Pons (tissue), 1 donor: ENCODE measurements at regions not wholly inside any gene's neighbourhood (a gene's known extent, or its start where the extent isn't known, plus 50 kb on each side); places are given as distances from the start of the nearest gene placed in this dataset.

Experiments
- DNase-seq: peaks from one replicate; pipeline ENCODE4 v3.0.0-alpha.2; 2016; ENCODE audit warnings: low spot score

DNA sequence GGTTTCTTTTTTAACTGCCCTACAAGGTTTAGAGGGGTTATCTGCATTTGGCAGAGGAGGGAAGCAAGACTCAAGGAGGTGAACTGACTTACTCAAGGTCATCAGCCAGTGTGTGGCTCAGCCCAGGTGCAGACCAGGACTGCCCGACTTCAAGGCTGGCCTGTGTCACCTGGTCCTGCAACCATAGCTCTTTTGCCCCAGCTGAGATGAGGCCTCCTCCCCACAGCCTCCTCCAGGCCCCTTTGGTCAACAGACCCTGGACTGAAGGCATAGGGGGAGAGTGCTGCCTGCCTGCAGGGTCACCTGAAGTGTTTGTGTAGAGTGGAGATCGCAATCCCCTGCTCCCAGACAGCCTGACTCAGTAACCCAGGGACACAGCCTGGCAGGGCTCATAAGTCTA is 168.5 kb upstream of the GLI2 start:
- DNase-seq, result no peak

DNA sequence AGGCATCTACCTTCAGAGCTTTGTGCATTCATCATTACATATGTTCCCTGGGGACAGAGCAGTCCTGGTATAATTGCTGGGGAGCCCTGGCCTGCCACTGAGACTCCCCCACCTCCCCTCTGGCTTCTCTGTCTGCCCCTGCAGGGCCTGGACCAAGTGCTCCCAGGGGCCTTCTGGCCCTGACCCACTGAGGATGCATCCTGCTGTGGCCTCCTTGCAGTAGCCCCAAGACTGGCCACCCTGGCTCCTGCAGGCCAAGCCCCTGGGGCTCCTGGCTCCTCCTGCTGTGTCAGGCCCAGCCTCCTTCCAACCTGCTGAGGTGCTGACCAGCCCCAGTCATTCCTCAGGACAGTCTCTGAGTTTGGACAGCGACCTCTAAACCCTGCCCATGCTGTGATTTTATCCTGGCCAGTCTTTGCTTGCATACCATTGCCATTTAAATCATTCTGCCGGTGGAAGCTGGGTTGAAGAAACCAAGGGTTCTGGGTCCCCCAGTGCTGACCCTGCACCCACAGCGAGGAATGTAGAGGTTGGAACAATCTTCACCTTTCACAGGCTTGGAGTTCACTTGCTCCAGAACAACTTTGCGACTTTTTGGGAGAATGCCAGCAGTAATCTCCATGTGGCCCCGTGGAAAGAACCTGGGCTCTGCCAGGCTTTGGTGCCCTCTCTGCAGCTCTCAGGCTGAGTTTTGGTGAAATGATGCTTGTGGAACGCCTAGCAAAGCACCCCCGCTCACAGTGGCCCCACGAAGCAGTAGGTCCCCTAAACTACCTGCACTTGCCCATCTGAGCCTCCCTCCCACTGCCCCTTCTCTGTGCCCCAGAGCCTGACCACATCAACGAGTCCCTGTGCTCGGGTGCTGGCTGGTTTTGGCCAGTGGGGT is 167.3 kb upstream of the GLI2 start:
- DNase-seq, result no peak

GRCh38 chr2:120568975-120569268 is 166.7 kb upstream of the GLI2 start:
- no peak for DNase-seq

GRCh38 chr2:120570001-120570400 is 165.7 kb upstream of the GLI2 start:
- DNase-seq, result no peak

- DNase-seq, result no peak
Measured at GRCh38 chr2:120570546-120570945, 165.1 kb upstream of the GLI2 start.

GRCh38 chr2:120571015-120571728 is 164.5 kb upstream of the GLI2 start:
- no peak for DNase-seq

DNA sequence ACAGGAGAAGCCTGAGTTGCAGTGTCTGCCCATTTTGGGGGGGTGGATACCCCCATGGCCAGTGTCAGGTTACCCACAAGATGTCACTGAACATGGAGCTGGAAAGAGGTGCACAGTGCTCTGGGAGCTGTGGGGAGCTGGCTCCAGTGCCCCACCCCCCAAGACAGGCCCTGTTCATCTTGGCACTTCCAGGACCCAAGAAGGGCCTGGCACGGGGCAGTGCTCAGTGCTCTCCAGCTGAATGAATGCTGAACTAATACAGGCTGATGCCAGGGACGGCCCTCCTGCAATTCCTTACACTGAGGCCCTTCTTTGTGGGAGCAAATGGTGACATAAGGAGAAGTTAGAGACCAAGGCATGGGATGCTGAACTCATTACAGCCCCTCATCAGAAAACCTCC is 163.4 kb upstream of the GLI2 start:
- peak; percentile 46 for DNase-seq

DNA sequence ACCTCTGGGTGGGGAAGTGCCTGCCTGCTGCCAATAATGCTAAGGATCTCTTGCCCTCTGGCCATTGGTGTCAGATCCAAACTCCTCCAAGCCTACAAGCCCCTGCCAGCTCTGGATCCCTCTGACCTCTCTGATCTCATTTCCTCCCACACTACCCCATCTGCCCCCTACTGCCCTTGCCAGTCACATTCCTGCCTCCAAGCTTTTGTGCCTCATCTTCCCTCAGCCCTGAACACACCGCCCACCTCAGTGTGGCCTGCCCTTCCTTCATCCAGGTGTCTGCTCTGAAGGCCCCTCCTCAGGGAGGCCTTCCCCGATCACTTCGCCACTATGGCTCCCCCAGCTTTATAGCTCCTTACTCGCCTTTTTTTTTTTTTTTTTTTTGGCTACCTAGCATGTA is 161.0 kb upstream of the GLI2 start:
- DNase-seq, result no peak

GRCh38 chr2:120575966-120576365 is 159.7 kb upstream of the GLI2 start:
- no peak for DNase-seq

GRCh38 chr2:120576509-120577474 is 158.9 kb upstream of the GLI2 start:
- no peak for DNase-seq

DNA sequence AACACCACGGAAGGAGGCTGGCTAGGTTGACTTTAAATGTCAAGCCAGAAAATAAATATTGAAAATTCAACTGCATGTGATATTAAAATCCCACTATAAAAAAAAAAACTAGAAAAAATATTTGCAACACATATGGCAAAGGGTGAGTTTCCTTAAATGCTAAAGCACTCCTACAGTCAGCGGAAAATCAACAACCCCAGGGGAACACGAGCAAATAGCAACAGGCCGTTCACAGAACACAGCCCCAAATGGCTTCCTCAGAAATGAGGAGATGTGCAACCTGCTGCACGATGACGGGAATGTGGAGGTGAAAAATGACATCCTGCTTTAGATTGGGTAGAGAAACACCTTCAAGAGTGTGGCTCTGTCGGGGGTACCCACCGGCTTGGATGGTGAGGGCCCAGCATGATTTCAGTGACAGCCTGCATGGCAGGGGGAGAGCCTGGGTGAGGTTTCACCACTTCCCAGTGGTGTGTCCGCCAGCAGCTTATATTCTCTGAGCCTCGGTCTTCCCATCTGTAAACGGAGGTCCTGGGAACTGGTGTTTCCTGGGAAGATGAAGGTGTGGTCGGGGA is 157.9 kb upstream of the GLI2 start:
- no peak for DNase-seq

DNA sequence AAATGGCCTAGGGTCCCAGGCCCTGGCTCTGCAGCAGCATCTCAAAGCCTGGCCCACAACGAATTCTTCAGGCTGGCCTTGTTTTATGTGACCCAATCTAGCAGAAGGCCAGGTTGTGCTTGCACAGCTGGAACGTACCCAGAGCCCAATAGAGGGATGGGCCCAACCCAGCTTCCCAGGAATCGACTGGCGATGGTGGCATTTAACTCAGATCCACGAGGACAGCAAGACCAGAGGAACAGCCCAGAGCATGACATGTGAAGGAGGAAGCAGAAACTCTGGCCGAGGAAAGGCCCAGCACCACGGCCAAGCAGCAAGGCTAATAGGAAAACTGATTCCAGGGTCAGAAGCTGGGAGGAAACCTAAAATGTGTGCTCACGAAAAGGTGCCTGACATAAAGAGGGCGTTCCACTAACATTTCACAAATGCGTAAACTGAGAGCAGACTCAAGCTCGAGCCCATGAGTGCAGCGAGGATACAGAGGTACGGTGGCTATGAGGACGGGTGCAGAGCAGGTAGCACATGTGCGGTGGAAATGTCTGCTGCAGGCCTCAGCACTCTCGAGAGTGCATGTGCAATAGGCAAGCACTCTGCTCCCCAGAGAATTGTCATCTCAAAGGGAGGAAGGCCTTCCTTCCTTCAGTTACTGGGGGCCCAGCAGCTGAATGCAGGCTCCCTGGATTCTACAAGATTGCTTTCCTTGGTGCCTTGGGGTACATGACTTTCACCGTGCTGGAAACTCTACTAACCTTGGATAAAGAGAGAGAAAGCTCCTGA is 156.9 kb upstream of the GLI2 start:
- no peak for DNase-seq

- DNase-seq, result no peak
Measured at GRCh38 chr2:120579916-120580685, 155.6 kb upstream of the GLI2 start.

DNA sequence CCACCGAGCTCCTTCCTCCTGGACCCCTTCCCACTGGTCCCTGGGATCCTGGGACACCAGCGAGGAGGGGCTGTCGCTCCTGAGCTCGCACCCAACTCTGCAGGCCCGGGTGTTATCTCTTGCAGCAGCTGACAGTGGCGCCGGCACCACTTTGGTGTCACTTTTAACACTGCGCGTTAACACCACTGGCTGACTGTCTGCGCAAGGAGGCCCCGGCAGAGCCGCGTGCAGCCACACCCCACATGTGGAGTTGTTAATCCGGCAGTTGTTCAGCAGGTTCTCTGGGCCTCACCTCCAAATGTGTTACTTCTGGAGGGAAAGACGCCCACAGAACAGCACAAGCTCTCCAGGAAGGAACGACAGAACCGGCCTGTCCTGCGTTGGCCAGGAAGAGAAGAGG is 155.0 kb upstream of the GLI2 start:
- no peak for DNase-seq

DNA sequence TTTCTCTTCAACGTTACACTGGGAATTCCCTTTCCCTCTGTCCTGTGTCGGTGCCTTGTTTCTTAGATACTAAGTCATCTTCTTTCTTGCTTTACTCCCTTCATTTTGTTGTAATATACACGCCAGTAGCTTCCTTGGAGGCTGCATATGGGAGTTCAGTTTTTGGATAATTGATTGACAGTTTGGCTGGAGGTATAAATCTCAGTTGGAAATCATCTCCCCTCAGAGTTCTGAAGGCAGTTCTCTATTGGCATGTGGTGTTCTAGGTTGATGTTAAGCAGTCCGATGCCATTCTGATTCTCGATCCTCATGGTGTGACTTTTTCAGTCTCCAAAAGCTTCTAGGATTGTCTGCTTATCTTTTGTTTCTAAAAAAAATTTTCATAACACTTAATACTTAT is 152.5 kb upstream of the GLI2 start:
- no peak for DNase-seq

GRCh38 chr2:120583851-120584570 is 151.7 kb upstream of the GLI2 start:
- no peak for DNase-seq

GRCh38 chr2:120586507-120587278 is 149.0 kb upstream of the GLI2 start:
- DNase-seq, result no peak

DNA sequence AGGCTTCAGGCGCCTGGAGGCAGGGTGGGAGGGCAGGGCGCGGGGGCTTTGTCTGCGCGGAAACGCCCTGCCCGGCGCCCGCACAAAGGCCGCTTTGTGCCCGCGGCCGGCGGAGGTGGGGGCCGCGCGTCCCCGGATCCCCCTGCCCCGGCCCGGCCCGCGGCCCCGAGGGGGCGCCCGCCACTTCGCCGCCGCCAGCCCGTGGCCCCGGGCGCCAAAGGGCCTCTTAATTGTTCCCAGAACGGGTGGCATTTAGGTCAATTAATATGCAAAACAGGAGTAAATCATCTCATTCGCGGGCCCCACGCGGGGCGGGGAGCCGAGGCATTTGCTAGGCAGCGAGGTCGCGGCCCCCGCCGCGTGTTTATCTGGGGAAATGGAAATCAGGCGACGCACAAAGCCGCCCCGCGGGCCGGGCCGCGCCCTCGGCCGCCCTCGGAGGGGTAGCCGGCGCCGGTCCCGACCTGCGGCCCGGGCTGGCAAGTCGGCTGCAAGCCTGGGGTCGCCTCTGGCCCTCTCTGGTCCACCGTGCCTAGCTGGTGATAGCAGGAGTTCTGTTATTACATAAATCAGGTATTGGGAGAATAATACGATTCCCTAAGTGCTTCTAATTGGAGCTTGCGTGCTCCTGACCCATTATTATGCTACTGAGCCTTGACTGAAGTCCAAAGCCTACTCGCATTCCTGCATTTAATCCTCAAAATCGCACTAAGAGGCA is 148.2 kb upstream of the GLI2 start:
- no peak for DNase-seq

DNA sequence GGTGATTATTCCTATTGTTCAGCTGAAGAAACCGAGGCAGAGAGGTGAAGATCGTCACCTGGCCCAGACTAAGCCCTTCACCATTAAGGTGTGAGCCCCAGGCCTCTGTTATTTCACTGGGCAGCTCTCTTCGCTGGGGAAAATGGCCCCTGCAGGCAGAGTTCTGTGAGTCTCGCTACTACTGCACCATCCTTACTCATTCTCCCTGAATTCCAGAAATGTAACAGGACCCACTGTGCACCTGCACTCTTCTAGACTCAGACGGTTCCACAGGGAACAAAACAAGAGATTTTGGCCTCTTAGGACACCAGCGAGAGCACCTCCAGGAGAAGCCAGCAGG is 147.7 kb upstream of the GLI2 start:
- DNase-seq, result no peak
